ENCODE measurements at regions not wholly inside any gene's neighbourhood (a gene's known extent, or its start where the extent isn't known, plus 50 kb on each side); places are given as distances from the start of the nearest gene placed in this dataset.

DNA sequence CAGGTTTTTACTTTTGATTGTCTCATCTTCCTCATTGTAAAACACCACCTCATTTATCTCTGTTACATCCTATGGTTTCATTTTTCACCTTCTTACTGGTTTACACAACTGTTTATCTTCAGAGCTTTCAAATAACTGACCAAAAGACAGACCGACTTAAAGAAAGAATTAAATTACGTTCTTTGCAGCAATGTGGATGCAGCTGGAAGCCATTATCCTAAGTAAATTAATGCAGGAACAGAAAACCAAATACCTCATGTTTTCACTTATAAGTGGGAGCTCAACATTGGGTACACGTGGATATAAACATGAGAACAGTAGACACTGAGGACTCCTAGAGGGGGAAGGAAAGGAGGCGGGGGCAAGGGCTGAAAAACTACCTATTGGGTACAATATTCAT lies 729.0 kb upstream of the USP15 start:
- TF ChIP-seq, protein P1, sequence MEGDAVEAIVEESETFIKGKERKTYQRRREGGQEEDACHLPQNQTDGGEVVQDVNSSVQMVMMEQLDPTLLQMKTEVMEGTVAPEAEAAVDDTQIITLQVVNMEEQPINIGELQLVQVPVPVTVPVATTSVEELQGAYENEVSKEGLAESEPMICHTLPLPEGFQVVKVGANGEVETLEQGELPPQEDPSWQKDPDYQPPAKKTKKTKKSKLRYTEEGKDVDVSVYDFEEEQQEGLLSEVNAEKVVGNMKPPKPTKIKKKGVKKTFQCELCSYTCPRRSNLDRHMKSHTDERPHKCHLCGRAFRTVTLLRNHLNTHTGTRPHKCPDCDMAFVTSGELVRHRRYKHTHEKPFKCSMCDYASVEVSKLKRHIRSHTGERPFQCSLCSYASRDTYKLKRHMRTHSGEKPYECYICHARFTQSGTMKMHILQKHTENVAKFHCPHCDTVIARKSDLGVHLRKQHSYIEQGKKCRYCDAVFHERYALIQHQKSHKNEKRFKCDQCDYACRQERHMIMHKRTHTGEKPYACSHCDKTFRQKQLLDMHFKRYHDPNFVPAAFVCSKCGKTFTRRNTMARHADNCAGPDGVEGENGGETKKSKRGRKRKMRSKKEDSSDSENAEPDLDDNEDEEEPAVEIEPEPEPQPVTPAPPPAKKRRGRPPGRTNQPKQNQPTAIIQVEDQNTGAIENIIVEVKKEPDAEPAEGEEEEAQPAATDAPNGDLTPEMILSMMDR (IDR thresholded peaks at IDR 0.05), result no peak
- no peak for TF ChIP-seq POLR2A (IDR thresholded peaks at IDR 0.05)
